NCI-H1694 (cell line): ENCODE measurements at regions not wholly inside any gene's neighbourhood (a gene's known extent, or its start where the extent isn't known, plus 50 kb on each side); places are given as distances from the start of the nearest gene placed in this dataset.
"Not testable (repeated sequence)": the region's sequence is repeated elsewhere in the genome, so short reads cannot be mapped to it uniquely, and the experiment has no call there.

ENCODE experiments used
- DNase-seq: peaks from one replicate; lab custom pipeline; 2025; lab: John Stamatoyannopoulos, UW

DNA sequence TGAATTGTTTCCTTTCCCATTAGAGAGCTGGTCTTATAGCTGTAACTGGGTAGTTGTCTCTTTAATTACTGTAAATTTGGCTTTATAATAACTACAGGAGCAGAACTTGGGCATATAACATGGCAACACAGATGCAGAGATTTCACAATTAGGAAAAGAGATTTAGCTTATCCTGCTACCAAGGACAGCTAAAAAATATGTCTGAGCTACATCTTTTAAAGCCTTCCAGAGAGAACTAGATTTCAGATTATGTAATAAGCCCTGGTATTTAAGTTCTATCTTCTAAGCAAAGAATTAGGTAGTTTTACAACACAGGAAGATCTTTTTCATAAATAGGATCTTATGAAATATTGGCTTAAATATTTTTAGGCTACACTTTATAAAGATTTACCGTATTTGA, 313.8 kb downstream of the S1PR1 start:
- DNase-seq, result no peak

DNA sequence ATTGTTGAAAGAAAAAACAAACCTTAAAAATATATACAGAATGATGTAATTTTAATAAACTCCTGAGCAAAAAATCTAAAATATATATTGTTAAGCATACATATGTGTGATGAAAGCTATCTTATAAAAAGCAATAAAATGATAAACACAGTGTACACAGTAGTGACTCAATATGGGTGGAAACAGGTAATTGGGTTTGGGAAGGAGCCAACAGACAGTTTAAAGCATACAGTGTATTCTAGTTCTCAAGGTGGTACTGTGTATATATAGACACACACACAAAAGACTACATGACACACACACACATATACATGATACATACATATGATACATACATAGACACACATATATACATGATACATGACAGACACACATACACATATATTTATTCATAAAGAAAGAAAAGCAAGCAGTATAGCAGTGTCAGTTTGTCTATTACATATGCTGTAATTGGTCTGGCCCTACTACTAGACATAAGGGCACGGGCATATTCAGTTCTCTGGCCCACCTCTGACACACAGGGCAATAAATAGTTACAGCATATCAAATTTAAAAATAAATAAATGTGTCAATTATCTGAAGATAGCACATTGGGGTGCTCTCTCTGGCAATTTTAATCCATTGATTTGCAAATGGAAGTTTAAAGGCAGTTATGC, 330.2 kb downstream of the S1PR1 start:
- no peak for DNase-seq

DNA sequence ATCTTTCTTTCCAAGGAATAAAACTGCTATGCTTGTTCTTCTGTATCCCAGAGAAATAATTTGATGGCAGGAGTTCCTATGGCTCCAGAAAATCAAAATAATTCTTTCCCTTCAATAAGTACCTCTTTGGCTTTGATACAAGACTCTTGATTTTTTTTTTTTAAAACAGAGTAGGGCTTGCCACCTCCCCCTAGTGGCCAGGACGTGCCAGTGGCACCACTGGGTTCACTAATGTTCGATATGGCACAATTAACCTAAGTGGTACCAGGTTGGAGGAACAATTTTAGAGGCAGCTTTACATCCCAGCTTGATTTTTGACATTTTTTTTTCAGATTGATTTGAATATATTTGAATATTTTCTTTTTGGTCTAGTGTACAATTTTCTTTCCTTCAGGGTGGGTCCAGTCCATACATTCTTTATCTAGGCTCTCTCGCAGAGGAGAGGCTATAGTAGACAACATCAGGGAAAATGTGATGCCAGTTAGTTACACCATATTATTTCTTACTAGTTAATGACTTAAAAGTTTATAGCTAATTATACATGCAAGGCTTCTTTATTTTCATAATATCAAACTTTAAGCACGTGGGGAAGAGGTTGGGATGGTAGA, 330.9 kb downstream of the S1PR1 start:
- peak; percentile 22 for DNase-seq

DNA sequence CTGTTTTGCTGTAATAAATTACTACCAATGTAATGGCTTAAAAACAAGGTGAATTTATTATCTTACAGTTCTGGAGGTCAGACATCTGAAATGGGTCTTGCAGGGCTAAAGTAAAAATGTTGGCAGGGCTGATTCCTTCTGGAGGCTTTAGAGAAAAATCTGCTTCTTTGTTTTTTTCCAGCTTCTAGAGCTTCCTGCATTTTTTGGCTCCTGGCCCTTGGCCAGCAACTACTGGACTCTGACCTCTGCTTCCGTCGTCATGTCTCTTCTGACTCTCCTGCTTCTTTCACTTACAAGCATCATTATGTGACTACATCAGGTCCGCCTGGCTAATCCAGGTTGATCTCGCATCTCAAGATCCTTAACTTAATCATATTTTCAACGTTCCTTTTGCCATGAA, 350.9 kb downstream of the S1PR1 start:
- DNase-seq, result no peak

DNA sequence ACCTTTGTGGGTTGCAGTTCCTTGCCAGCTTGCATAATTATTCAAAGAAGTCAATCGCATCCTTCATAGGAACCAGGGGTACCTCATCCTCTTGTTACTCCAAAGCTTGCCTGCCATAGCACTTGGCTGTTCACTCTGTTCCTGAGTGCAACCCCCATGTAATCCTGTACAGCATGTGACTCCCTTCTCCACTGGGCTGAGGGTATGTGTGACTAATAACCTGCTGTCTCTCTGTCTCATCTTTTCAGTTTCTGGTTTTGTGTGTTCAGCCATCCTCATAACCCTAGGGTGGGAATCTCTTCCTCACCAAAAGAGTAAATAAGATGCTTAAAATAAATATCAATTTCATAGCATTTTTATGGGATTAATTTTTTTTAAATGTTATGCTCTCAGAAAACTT, 351.9 kb downstream of the S1PR1 start:
- no peak for DNase-seq

DNA sequence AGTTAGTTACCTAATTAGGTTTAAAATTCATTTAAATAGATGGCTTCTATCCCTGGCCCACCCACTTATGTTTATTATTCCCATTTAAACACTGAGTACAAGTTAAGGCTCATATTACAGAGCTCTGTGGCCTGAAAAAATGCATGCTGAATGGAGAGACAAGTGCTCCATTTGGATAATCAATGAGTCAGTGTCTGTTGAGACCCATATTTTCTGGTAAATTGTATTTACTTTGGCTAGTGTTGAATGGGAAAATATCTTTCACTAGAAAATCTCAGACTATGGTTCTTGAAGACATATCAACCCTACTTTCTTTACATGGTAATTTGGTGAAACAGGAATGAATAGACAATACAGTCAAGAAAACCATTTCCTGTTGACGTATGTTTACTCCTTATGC, 356.0 kb downstream of the S1PR1 start:
- DNase-seq, result no peak

DNA sequence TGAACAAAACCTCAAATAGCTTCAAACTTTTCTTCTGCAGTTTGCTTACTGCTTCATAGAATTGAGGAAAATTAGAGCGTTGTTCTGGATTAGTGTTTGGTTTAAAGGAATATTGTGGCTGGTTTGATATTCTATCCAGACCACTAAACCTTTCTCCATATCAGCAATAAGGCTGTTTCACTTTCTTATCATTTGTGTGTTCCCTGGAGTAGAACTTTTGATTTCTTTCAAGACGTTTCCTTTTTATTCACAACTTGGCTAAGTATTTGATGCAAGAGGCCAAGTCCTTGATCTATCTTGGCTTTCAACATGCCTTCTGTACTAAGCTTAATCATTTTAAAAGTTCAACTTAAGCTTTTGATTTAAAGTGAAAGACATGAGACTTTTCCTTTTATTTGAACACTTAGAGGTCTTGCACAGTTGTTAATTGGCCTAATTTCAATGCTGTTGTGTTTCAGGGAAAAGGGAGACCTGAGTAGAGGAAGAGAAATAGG, 359.1 kb downstream of the S1PR1 start:
- no peak for DNase-seq

DNA sequence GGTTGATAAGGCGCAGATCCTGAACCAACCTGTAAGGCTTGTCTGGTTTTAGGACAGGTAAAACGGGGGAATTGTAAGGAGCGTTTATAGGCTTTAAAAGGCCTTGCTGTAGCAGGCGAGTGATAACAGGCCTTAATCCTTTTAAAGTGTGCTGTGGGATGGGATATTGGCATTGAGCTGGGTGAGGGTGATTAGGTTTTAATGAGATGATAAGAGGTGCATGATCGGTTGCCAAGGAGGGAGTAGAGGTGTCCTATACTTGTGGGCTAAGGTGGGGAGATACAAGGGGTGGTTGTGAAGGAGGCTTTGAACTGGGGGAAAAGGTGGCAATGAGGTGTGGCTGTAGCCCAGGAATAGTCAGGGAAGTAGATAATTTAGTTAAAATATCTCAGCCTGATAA, 363.8 kb downstream of the S1PR1 start:
- DNase-seq, result not testable (repeated sequence)

DNA sequence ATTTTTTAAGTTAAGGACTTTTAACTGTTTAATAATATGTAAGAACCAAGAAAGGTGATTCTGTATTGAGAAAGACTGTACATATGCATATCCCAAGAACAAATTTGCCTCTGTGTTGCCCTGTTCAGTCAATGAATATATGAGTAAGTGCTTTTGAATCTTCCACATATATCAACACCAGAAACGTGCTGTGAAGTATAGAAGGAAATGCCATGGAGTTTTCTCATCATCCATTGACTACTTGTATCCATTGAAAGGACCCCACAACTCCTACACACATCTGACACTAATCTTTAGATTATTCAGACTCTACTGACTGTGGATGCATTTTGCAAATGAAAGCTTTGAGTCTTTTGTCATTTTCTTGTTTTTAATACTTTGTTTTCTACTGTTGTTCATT, 366.9 kb downstream of the S1PR1 start:
- DNase-seq, result no peak

DNA sequence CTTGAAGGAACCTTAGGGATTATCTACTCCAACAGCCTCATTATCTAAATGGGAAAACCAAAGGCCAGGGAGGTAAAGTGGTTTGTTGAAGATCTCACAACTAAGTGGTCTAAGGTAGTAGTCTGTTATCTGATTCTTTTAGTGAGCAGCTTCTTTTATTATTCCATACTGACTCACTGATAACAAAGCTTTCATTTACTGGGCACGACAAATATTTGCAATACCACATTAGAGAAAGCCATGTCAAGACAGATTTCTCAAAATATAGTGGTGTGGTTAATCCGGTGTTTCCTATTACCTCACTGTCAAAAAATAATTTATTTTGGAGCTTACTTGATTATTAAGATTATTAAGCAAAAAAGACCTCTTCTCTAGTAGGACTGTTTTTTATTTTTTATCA, 369.1 kb downstream of the S1PR1 start:
- no peak for DNase-seq

DNA sequence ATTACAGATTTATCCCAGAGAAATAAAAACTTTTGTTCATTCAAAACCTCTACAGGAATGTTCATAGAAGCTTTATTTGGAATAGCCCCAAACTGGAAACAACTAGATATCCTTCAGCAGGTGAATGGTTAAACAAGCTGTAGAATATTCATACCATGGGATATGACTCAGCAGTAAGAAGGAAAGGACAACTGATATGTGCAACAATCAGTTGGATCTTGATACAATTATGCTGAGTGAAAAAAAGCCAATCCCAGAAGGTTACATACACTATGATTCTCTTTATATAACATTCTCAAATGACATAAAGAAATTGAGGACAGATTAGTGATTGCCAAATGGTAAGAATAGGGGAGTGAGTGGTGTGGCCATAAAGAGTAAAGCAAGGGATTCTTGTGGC, 376.7 kb downstream of the S1PR1 start:
- DNase-seq, result no peak

DNA sequence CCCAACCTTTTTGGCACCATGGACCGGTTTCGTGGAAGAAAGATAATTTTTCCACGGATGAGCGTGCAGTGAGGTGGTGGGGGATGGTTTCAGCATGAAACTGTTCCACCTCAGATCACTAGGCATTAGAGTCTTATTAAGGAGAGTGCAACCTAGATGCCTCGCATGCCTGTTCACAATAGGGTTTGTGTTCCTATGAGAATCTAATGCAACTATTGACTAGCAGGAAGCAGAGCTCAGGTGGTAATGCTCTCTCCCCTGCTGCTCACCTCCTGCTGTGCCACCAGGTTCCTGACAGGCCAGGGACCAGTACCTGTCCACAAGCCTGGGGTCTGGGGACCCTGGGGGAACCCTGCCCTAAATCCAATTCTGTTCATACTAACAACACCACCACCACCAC, 377.8 kb downstream of the OLFM3 start:
- no peak for DNase-seq

DNA sequence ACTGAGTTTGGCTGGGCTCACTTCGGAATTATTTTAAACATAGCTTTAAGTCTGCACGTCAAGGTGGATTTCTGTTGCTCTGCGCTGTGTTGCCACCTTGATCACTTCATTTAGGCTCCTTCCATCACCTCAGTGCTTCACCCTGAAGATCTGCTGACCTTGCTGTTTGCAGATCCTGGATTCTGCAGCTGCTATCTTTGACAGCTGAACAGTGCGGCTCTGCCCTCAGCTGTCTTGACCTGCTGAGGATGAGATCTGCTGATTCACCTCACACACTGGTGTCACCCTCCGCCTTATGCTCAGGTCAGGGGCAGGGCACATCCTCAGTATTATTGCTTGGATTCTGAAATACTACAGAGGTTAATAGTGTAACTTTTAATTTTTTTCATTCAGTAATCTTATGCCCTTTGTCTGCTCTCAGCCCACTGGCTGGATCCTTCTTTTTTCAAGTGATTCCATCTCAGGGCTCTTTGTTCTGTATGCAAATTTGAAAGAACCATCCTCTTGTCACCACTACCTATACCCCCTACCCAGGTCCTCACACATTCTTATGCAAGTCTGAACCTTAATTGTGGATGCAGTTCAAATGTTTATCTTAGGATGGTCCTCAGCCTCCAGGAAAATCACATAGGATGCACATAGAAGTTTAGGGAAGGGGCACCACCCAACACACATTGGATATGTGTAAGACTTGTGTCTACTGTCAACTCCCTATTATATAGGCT, 364.0 kb downstream of the OLFM3 start:
- no peak for DNase-seq

DNA sequence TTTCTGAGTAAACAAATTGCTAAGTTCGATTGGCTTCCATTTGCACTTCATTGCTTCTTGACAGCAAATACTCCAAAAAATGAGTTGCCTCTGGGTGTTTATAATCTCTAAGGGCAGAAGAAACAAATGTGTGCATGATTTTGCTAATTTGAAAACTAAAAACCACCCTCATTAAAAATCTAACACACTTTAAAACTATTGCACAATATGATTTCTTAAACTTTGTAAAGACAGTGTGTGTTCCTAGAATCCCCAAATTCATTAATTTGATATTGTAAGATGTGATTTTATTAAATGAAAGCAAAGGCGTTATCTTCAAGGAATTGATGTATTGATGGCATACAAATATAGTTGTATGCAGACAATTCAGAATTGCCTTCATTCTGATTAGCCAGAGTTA, 350.9 kb downstream of the OLFM3 start:
- no peak for DNase-seq

DNA sequence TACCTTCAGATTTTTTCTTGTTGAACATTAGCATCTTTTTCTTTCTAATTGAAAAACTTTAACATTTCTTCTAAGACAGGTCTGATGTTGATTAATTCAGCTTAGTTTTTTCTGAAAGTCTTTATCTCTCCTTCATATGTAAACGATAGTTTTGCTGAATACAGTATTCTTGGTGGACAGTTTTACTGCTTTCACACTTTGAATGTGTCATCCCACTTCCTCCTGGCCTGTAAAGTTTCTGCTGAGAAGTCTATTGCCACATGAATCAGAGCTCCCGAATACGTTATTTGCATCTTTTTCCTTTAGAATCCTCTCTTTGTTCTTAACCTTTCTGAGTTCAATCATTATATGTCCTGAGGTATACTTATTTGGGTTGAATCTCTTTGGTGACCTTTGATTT, 344.2 kb downstream of the OLFM3 start:
- DNase-seq, result no peak

DNA sequence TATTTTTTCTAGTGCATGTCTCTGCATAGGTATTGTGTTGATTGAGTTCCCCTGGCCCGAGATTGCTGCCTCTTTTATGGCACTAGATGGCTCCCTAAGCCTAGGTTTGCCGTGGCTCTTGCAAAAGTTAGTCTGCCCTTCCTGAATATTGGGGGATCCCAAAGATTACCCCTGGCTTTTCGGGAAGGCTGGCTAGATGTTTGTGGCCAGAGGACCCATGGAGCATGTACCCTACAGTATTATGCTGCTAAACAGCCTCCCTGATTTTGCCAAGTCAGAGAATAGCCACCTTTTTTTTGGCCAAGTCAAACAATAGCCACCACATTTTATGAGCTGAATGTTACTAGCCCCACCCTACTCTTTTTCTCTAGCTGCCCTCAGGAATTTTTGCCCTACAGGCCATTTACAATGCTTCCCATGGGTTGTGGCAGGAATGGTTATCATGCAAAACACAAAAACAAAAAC, 343.2 kb downstream of the OLFM3 start:
- DNase-seq, result no peak

DNA sequence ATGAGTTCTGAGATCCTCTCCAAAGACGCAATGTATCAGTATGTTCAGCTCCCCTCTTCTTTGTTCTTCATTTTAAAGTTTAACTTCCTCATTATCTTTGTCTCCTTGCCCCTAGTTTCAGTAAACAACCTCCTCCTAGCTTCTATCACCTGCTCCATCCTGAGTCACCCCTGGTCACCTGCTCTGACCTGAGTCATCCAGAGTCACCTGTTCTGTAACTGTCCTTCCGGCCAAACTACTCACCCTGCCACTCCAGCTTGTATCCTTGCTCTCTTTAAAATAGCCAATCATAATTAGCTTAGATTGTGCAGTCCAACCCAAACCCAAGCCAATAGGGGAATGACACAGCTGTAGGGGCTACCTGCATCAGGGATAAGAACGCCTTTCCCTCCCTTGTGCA, 332.0 kb downstream of the OLFM3 start:
- no peak for DNase-seq

DNA sequence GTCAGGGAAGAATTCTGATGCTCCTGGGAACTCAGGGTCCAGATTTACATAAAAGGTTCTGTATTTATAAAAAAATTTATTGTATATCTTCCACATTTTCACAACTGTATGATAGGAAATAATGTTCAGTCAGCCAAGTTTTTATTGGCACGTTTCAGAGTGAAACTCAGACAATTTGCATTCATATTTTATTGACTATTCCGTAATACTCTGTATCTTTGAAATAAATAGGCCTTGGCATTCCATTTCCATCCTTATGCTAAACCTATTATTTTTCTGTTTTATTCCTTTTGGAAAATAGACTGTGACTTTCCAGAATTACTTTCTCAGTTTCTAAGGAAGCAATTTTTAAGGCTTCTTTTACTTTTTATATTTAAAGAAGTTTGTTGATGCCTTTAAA, 329.0 kb downstream of the OLFM3 start:
- DNase-seq, result no peak

DNA sequence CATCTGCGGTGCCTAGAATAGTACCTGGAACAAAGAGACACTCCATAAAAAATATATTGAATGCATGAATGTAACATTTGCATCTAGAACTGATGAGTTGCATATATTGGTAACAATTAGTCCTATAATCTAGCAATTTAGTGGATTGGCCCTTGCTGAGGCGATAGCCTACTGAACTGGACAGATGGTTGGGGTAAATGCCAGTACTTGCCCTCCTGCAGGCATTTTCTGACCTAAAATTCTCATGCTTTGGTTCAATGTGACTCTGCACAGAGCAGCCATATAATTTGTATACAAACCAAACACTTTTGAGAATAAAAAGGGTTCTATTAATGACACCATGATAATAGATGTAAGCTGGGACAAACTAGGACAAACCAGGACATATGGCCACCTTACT, 313.6 kb downstream of the OLFM3 start:
- DNase-seq, result no peak

DNA sequence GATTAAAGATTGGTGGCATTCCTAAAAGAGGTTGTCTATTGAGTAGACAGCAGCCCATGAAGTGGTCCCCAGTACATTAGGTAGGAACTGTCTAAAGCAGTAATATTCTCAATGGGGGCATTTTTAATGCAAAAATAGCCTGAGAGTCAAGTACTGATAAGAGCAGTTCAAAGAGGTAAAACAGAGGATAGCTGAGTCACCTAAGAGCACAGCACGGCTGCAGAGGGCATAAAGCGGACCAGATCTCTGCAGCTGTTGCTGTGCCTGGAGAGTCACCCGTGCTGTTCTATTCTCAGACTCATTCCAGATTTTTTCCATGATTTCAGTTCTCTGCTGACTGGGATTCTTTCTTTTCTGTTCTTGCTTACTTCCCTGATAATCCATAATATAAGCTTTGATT, 313.2 kb downstream of the OLFM3 start:
- DNase-seq, result no peak

DNA sequence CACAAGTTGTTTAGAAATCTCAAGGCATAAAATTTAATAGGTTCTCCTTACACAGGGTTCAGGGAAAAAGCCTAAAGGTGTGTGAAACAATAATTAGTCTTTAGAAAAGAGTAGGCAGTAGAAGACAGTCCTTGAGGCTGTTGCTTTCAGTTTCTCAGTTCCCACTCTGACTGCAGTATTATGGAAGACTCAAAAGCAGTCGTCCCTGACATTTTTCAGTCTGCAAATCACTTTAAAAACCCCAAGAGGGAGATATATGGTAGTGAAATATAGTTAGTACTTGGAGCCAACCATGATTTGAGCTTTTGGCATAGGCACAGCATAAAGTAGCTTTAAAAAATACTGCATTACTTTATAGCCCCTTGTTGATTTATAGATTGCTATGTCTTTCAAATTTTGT, 299.7 kb downstream of the OLFM3 start:
- no peak for DNase-seq

DNA sequence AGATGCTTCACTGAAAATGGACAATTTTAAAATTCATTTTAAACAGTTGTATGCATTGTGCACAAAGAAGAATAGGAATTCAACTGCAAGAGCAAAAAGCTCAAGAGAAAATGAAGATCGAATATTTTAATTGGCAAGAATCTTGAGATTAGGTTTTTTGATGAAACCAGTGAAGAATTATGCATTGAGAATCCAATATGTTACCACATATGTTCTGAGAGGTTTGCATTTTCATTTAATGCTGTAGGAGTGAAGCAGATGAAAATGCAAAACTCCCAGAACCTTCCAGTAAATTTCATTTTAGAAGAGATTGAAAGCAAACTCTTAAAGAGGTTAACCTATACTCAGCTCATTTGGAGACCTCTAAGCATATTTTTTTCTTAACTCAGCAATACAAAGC, 298.0 kb downstream of the OLFM3 start:
- no peak for DNase-seq

DNA sequence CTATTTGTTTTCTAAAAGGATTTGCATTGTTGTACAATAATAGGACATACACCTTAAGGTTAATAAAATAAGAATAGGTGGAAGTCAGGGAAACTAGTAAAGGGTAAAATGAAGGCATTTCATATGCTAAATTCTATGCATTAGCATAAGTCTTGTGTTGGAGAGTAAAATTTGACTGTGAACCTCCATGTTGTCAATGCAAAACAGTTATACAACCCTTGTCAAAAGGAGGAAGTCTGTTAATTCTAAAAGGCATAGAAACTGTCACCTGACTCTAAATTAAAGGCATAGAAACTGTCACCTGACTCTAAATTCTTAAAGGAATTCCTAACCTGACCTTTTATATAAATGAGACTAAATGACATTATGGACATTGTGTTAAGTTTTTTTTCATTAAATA, 291.8 kb downstream of the OLFM3 start:
- no peak for DNase-seq
